ENCODE measurements at regions not wholly inside any gene's neighbourhood (a gene's known extent, or its start where the extent isn't known, plus 50 kb on each side); places are given as distances from the start of the nearest gene placed in this dataset.

DNA sequence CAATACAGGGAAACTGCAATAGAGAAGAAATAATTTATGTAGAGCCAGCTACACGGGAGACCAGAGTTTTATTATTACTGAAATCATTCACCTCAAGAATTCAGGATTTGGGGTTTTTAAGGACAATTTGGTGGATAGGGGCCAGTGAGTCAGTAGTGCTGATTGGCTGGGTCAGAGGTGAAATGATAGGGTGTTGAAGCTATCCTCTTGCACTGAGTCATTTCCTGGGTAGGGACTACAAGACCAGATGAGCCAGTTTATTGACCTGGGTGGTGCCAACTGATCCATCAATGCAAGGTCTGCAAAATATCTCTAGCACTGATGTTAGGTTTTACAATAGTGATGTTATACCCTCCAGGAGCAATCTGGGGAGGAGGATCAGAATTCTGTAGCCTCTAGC, 486.3 kb downstream of the LRIG3 start:
- Histone ChIP-seq H3K27me3 (no peaks in the 10 kb centered on the region), H3K9me3 (no peaks in the 10 kb centered on the region), H3K27ac (no peak overlapping the region), H3K4me1 (no peaks in the 10 kb centered on the region), H3K36me3 (no peaks in the 10 kb centered on the region), H3K4me3 (no peak overlapping the region)
- FAIRE-seq = no peak
- no peak for DNase-seq
- WGBS, 2 donors = 90 to 100% methylated on average over 1 of the region's 1 CpG
- ATAC-seq = no peak
- TF ChIP-seq, protein P1, sequence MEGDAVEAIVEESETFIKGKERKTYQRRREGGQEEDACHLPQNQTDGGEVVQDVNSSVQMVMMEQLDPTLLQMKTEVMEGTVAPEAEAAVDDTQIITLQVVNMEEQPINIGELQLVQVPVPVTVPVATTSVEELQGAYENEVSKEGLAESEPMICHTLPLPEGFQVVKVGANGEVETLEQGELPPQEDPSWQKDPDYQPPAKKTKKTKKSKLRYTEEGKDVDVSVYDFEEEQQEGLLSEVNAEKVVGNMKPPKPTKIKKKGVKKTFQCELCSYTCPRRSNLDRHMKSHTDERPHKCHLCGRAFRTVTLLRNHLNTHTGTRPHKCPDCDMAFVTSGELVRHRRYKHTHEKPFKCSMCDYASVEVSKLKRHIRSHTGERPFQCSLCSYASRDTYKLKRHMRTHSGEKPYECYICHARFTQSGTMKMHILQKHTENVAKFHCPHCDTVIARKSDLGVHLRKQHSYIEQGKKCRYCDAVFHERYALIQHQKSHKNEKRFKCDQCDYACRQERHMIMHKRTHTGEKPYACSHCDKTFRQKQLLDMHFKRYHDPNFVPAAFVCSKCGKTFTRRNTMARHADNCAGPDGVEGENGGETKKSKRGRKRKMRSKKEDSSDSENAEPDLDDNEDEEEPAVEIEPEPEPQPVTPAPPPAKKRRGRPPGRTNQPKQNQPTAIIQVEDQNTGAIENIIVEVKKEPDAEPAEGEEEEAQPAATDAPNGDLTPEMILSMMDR (IDR thresholded peaks at IDR 0.05) = no peak
- intact Hi-C loops (cut with DNase I) = no loop called here

DNA sequence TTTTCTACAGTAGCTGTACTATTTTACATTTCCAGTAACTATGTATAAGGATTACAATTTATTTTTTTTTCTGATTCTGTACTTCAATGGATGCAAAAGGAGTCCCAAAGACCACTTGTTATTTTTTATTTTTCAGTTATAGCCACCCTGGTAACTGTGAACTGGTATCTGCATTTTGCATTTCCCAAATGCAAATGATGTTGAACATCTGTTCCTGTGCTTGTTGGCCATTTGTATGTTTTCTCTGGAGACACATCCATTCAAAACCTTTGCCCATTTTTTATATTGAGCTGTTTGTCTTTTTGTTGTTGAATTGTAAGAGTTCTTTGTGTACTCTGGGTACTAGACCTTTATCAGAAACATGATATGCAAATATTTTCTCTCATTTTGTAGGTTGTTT, 485.6 kb downstream of the LRIG3 start:
- H3K4me1 ChIP-seq = no peaks in the 10 kb centered on the region
- H3K36me3 ChIP-seq = no peaks in the 10 kb centered on the region
- TF ChIP-seq, protein P1 (IDR thresholded peaks at IDR 0.05) = no peak
- H3K27me3 ChIP-seq = no peaks in the 10 kb centered on the region
- DNase-seq (no peak), FAIRE-seq (no peak), ATAC-seq (no peak)
- no peaks in the 10 kb centered on the region for H3K9me3 ChIP-seq
- H3K4me3 ChIP-seq = no peak overlapping the region
- intact Hi-C loops (cut with DNase I) = no loop called here
- H3K27ac ChIP-seq = no peak overlapping the region

DNA sequence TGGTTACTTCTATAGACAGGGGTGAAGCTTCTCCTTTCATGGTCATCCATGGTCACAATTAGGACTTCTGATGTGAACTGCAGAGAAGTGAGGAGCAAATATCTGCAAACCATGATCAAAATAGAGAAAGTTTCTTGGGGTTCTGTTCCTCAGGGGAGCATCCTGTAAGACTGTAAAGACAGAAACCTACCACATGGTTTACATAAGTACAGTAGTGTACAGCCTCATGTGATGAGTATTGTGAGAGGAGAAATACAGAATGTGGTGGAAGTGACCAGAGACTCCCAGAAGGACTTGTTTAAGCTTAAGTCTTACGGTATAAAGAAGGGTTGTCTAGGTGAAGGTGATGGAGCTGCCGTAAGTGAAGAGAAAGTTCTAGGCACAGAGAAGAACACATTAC, 484.7 kb downstream of the LRIG3 start:
- Histone ChIP-seq H3K27me3 (no peaks in the 10 kb centered on the region), H3K4me3 (no peak overlapping the region), H3K9me3 (no peaks in the 10 kb centered on the region), H3K4me1 (no peaks in the 10 kb centered on the region), H3K36me3 (no peaks in the 10 kb centered on the region), H3K27ac (no peak overlapping the region)
- TF ChIP-seq, protein P1 (IDR thresholded peaks at IDR 0.05) = no peak
- no peak for ATAC-seq
- FAIRE-seq = no peak
- DNase-seq = no peak
- WGBS, 2 donors = 88 to 95% methylated on average over 2 of the region's 2 CpGs
- intact Hi-C loops (cut with DNase I) = no loop called here

DNA sequence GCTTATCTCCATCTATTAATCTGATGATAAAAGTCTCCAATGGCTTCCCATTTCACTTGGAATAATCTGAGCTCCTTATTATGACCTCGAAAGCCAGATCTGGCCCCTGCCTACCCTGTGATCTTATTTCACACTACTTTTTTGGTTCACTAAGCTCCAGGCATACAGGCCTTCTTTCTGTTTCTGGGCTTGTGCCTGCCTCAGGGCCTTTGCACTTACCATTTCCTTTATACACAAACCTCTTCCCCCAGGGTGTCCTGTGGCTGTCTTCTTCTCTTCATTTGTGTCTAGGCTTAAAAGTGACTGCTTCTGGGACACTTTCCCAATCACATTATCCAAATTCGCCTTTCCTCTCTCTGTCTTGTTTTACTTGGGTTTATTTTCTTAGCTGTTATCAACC, 478.8 kb downstream of the LRIG3 start:
- no peaks in the 10 kb centered on the region for H3K27me3 ChIP-seq
- no peak overlapping the region for H3K27ac ChIP-seq
- H3K9me3 ChIP-seq = no peaks in the 10 kb centered on the region
- H3K36me3 ChIP-seq = no peaks in the 10 kb centered on the region
- intact Hi-C loops (cut with DNase I) = no loop called here
- ATAC-seq (no peak), FAIRE-seq (no peak), DNase-seq (no peak)
- H3K4me1 ChIP-seq = no peaks in the 10 kb centered on the region
- 64 to 90% methylated on average over 2 of the region's 2 CpGs for WGBS, 2 donors
- H3K4me3 ChIP-seq = no peak overlapping the region
- TF ChIP-seq, protein P1 (IDR thresholded peaks at IDR 0.05) = no peak

DNA sequence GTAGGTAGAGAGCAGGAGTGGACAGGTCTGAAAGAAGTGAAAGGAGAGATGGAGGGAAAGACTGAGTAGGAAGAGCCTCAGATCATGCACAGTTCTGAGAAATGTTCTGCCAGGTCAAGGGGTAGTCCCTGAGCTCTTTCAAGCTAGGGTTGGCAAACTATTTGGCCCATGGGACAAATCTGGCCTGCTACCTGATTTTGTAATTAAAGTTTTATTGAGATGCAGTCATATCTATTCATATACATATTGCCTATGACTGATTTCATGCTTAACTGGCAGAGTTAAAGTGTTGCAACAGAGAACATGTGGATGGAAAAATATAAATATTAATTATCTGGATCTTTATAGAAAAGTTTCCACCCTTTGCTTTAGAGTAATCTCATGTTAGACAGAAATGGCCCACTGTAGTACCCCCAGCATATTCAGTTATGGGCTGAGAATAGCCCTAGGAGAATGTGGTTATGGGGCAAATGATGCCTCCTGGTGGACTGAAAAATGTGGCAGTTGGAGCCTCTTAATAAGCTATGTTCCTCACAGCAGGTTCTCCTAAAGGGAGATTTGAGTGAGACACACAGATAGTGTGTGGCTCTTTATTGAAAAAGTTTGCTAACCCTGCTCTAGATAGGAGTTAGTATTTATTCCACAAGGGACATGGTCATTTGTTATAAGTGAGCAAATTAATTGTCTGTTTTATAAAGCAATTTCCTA, 476.9 kb downstream of the LRIG3 start:
- DNase-seq (no peak), FAIRE-seq (no peak), ATAC-seq (peak in 1 of 4 donors; percentile 36)
- Histone ChIP-seq H3K36me3 (no peaks in the 10 kb centered on the region), H3K27me3 (no peaks in the 10 kb centered on the region), H3K4me3 (no peak overlapping the region), H3K27ac (no peak overlapping the region), H3K4me1 (no peaks in the 10 kb centered on the region), H3K9me3 (no peaks in the 10 kb centered on the region)
- TF ChIP-seq, protein P1 (IDR thresholded peaks at IDR 0.05) = no peak
- intact Hi-C loops (cut with DNase I) = no loop called here
